ENCODE measurements at regions not wholly inside any gene's neighbourhood (a gene's known extent, or its start where the extent isn't known, plus 50 kb on each side); places are given as distances from the start of the nearest gene placed in this dataset.
A peak's percentile ranks its signal among the peaks of the same experiment; 100 is the strongest.

DNA sequence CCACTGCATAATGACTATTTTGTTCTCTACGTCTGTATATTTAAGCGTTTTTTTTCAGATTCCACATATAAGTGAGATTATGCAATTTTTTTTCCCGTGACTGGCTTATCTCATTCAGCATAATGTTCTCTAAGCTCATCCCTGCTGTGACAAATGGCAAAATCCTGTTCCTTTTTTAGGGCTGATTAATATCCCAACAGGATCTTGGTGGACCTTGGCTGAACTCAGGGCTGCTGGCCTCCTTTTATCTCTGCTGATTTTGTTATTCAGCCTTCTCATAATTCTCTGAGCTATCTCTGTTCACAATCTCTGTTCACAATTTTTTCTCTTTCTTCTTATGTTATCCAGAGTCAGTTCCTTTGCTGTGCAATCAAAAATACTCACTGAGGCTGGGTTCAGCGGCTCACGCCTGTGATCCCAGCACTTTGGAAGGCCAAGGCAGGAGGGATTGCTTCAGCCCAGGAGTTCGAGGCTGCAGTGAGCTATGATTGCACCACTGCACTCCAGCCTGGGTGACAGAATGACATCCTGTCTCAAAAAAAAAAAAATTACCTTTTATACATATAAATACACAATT is 1035.9 kb upstream of the AUTS2 start:
- Mint-ChIP-seq H3K9me3 (ENCODE audit: unreplicated experiment) (peaks cover 5% of the 10 kb centered on the region), H3K4me1 (ENCODE audit: low read depth, unreplicated experiment) (no peaks in the 10 kb centered on the region), H3K36me3 (ENCODE audit: low read depth, unreplicated experiment) (no peaks in the 10 kb centered on the region), H3K27me3 (ENCODE audit: low read depth, unreplicated experiment) (no peaks in the 10 kb centered on the region), H3K27ac (ENCODE audit: unreplicated experiment) (no peak overlapping the region), H3K4me3 (ENCODE audit: unreplicated experiment) (no peak overlapping the region)
- DNase-seq (ENCODE audit: low read depth) = peak; percentile 14
- Histone ChIP-seq H3K4me2 (ENCODE audit: low read length) (no peak overlapping the region), H3K36me3 (ENCODE audit: insufficient read depth, low read length) (no peaks in the 10 kb centered on the region), H4K20me1 (ENCODE audit: insufficient read depth, low read length) (no peaks in the 10 kb centered on the region), H3K9ac (ENCODE audit: low read length) (no peak overlapping the region), H3K27me3 (ENCODE audit: insufficient read depth, low read length) (no peaks in the 10 kb centered on the region), H3K27ac (ENCODE audit: low read depth, low read length) (no peak overlapping the region), H3K4me3 (ENCODE audit: insufficient read depth, low read depth, low read length) (no peak overlapping the region), H2AFZ (ENCODE audit: low read depth, low read length) (no peak overlapping the region), H3K4me1 (ENCODE audit: insufficient read depth, low read length) (peaks cover 5% of the 10 kb centered on the region), H3K79me2 (ENCODE audit: insufficient read depth, low read length) (no peaks in the 10 kb centered on the region), H3K9me3 (ENCODE audit: insufficient read depth, low read depth, low read length) (peaks cover 6% of the 10 kb centered on the region)
- TF ChIP-seq EZH2 (IDR thresholded peaks at IDR 0.05; ENCODE audit: insufficient read depth, low read length) = no peak
- TF ChIP-seq, protein P1, sequence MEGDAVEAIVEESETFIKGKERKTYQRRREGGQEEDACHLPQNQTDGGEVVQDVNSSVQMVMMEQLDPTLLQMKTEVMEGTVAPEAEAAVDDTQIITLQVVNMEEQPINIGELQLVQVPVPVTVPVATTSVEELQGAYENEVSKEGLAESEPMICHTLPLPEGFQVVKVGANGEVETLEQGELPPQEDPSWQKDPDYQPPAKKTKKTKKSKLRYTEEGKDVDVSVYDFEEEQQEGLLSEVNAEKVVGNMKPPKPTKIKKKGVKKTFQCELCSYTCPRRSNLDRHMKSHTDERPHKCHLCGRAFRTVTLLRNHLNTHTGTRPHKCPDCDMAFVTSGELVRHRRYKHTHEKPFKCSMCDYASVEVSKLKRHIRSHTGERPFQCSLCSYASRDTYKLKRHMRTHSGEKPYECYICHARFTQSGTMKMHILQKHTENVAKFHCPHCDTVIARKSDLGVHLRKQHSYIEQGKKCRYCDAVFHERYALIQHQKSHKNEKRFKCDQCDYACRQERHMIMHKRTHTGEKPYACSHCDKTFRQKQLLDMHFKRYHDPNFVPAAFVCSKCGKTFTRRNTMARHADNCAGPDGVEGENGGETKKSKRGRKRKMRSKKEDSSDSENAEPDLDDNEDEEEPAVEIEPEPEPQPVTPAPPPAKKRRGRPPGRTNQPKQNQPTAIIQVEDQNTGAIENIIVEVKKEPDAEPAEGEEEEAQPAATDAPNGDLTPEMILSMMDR (IDR thresholded peaks at IDR 0.05; ENCODE audit: insufficient read depth, low read depth, low read length) = no peak
- no peak for FAIRE-seq

DNA sequence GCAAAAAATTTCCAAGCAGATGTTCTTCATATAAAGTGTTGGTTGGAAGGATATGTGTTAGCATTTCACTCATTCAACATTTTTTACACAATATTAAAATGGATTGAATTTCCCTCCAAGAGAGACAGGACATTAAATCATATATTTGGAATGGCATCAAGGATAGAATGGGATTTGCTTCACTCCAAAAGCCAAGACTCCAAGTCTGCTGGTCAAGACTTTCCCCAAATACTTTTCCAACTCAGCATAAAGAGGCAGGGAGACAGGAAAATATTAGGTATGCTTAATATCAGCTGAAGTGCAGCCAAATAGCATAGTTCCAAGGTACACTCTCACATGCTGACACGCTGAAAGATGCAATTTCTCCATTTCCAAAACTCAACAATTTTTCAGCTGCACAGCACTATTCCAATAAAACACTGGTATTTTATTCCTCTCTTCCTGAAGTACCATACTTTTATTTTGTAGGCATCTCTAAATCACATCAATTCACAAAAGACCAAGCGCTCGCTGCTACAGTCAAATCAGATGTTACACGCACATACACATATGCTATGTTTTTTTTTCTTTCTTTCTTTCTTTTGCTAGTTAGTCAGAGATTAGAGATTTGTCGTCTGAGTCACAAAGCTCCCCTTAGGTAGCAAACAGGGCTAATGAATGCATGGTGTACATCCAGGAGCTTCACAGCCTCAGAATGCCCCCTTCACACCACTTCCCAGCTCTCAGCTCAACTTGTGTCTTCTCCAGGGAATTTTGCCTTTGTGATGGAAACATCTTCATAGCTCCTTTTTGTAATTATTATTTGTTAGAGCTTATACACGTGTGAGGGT is 1033.8 kb upstream of the AUTS2 start:
- H3K4me1 ChIP-seq (ENCODE audit: insufficient read depth, low read length) = peaks cover 5% of the 10 kb centered on the region
- TF ChIP-seq, protein P1 (IDR thresholded peaks at IDR 0.05; ENCODE audit: insufficient read depth, low read depth, low read length) = no peak
- no peak for TF ChIP-seq EZH2 (IDR thresholded peaks at IDR 0.05; ENCODE audit: insufficient read depth, low read length)
- Mint-ChIP-seq H3K27me3 (ENCODE audit: low read depth, unreplicated experiment) (no peaks in the 10 kb centered on the region), H3K27ac (ENCODE audit: unreplicated experiment) (no peak overlapping the region), H3K9me3 (ENCODE audit: unreplicated experiment) (peaks cover 8% of the 10 kb centered on the region), H3K4me1 (ENCODE audit: low read depth, unreplicated experiment) (no peaks in the 10 kb centered on the region), H3K36me3 (ENCODE audit: low read depth, unreplicated experiment) (no peaks in the 10 kb centered on the region), H3K4me3 (ENCODE audit: unreplicated experiment) (no peak overlapping the region)
- H3K79me2 ChIP-seq (ENCODE audit: insufficient read depth, low read length) = no peaks in the 10 kb centered on the region
- H3K4me2 ChIP-seq (ENCODE audit: low read length) = peak overlapping the region; percentile 39
- no peaks in the 10 kb centered on the region for H4K20me1 ChIP-seq (ENCODE audit: insufficient read depth, low read length)
- no peak overlapping the region for H3K27ac ChIP-seq (ENCODE audit: low read depth, low read length)
- no peak overlapping the region for H3K9ac ChIP-seq (ENCODE audit: low read length)
- H3K4me3 ChIP-seq (ENCODE audit: insufficient read depth, low read depth, low read length) = no peak overlapping the region
- no peak for FAIRE-seq
- H2AFZ ChIP-seq (ENCODE audit: low read depth, low read length) = peak overlapping the region; percentile 10
- H3K27me3 ChIP-seq (ENCODE audit: insufficient read depth, low read length) = no peaks in the 10 kb centered on the region
- DNase-seq (ENCODE audit: low read depth) = peak; percentile 49
- no peaks in the 10 kb centered on the region for H3K36me3 ChIP-seq (ENCODE audit: insufficient read depth, low read length)
- H3K9me3 ChIP-seq (ENCODE audit: insufficient read depth, low read depth, low read length) = peaks cover 6% of the 10 kb centered on the region

DNA sequence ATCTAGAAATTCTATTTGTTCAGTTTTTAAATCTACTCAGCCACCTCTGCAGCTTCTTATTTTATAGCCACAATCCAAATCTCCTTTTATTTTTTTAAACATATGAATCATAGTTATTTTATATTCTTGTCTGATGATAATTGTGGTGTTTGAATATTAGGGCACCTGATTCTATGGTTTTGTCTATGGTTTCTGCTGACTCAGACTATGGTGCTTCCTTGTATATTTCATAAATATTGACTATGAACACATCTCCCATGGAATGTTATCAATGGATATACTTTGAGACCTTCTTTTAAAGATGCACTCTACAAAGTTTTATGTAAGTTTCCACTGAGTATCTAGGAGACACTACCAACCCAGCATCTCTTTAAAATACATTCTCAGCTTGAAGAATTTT is 1027.0 kb upstream of the AUTS2 start:
- no peak overlapping the region for H3K4me3 Mint-ChIP-seq (ENCODE audit: unreplicated experiment)
- no peak for TF ChIP-seq EZH2 (IDR thresholded peaks at IDR 0.05; ENCODE audit: insufficient read depth, low read length)
- TF ChIP-seq, protein P1 (IDR thresholded peaks at IDR 0.05; ENCODE audit: insufficient read depth, low read depth, low read length) = no peak
- H3K27ac Mint-ChIP-seq (ENCODE audit: unreplicated experiment) = no peak overlapping the region
- no peaks in the 10 kb centered on the region for H3K4me1 Mint-ChIP-seq (ENCODE audit: low read depth, unreplicated experiment)
- no peaks in the 10 kb centered on the region for H3K27me3 Mint-ChIP-seq (ENCODE audit: low read depth, unreplicated experiment)
- H3K9me3 Mint-ChIP-seq (ENCODE audit: unreplicated experiment) = peaks cover 5% of the 10 kb centered on the region
- H3K79me2 ChIP-seq (ENCODE audit: insufficient read depth, low read length) = no peaks in the 10 kb centered on the region
- no peak overlapping the region for H2AFZ ChIP-seq (ENCODE audit: low read depth, low read length)
- H3K9ac ChIP-seq (ENCODE audit: low read length) = no peak overlapping the region
- no peaks in the 10 kb centered on the region for H3K36me3 Mint-ChIP-seq (ENCODE audit: low read depth, unreplicated experiment)
- H3K27me3 ChIP-seq (ENCODE audit: insufficient read depth, low read length) = no peaks in the 10 kb centered on the region
- no peak for DNase-seq (ENCODE audit: low read depth)
- no peak overlapping the region for H3K4me3 ChIP-seq (ENCODE audit: insufficient read depth, low read depth, low read length)
- no peak for FAIRE-seq
- no peak overlapping the region for H3K4me2 ChIP-seq (ENCODE audit: low read length)
- H3K4me1 ChIP-seq (ENCODE audit: insufficient read depth, low read length) = no peaks in the 10 kb centered on the region
- peaks cover under 1% of the 10 kb centered on the region for H3K9me3 ChIP-seq (ENCODE audit: insufficient read depth, low read depth, low read length)
- no peaks in the 10 kb centered on the region for H3K36me3 ChIP-seq (ENCODE audit: insufficient read depth, low read length)
- no peak overlapping the region for H3K27ac ChIP-seq (ENCODE audit: low read depth, low read length)
- no peaks in the 10 kb centered on the region for H4K20me1 ChIP-seq (ENCODE audit: insufficient read depth, low read length)

Measured in astrocyte (in vitro differentiated cells and primary cell).